Heart right ventricle (tissue), 16 donors: ENCODE measurements at regions not wholly inside any gene's neighbourhood (a gene's known extent, or its start where the extent isn't known, plus 50 kb on each side); places are given as distances from the start of the nearest gene placed in this dataset.

Experiments
- ATAC-seq, 8 donors: fragments of 200-7000 bp; cut with Tn5 transposase; one replicate each; pipeline ENCODE4 v1.9.1; 2020; ENCODE audit warnings: mild to moderate bottlenecking in 8 of 8, moderate library complexity in 8 of 8, moderate number of reproducible peaks in 1 of 8
- DNase-seq, 2 donors: peaks; one replicate each; pipeline ENCODE4 v3.0.0-alpha.2; 2020
- H3K27ac ChIP-seq, 10 donors: fragments of 200-600 bp; sonication (generic) in 2 of 10; one replicate each; pipeline versions ENCODE4 v1.5.0 to v1.8.0; 2020 to 2022; ENCODE audit warnings: mild to moderate bottlenecking in 3 of 10
- H3K27me3 ChIP-seq, 7 donors: fragments of 200-600 bp; one replicate each; pipeline ENCODE4 v1.8.0; 2021 to 2022; ENCODE audit warnings: mild to moderate bottlenecking in 2 of 7
- H3K36me3 ChIP-seq, 9 donors: fragments of 200-600 bp; sonication (generic) in 1 of 9; one replicate each; pipeline versions ENCODE4 v1.5.0 to v1.8.0; 2020 to 2022; ENCODE audit warnings: mild to moderate bottlenecking in 2 of 9
- H3K4me1 ChIP-seq, 9 donors: fragments of 200-600 bp; sonication (generic) in 1 of 9; one replicate each; pipeline versions ENCODE4 v1.5.0 to v1.8.0; 2020 to 2022; ENCODE audit warnings: mild to moderate bottlenecking in 4 of 9
- H3K4me3 ChIP-seq, 10 donors: fragments of 200-600 bp; sonication (generic) in 2 of 10; one replicate each; pipeline versions ENCODE4 v1.5.0 to v1.8.0; 2020 to 2022; ENCODE audit warnings: mild to moderate bottlenecking in 7 of 10, moderate library complexity in 2 of 10
- H3K9me3 ChIP-seq, 11 donors: fragments of 200-600 bp in 10 of 11; sonication (generic) in 2 of 11; one replicate each; pipeline versions ENCODE4 v1.5.0 to v1.8.0; 2013 to 2022; ENCODE audit warnings: mild to moderate bottlenecking in 2 of 11, control low read depth in 1 of 11, moderate library complexity in 1 of 11
- CTCF ChIP-seq, 9 donors: fragments of 200-600 bp; sonication (generic) in 2 of 9; IDR thresholded peaks; one replicate each; pipeline versions ENCODE4 v1.5.0 to v1.8.0; 2021 to 2022; ENCODE audit warnings: antibody characterized with exemption in 9 of 9, mild to moderate bottlenecking in 5 of 9, moderate library complexity in 1 of 9
- WGBS, 2 donors: extraction: QIAGEN DNeasy Blood & Tissue Kit; methylation state at CpG; one replicate each; pipeline ENCODE4 v1.1.7; 2013; ENCODE audit warnings: inconsistent platforms in 1 of 2; 5-methylcytosine and 5-hydroxymethylcytosine counted together
- intact Hi-C, 10 donors: fragments of 100-400 bp; cut with DNase I; formaldehyde crosslinking; loops; one replicate each; pipeline versions ENCODE4 v1.11.1 to v1.14.2; 2022
- donor health status: Arrhythmogenic right ventricular cardiomyopathy.
- donor health status: ischemic (EF 13 %, LVEDD 7.1; RV severe dilation, severe dysfunction).
- donor health status: healthy with polysubstance abuse.
- donor health status: DM: no; HTN: yes; CAD: no.
- donor health status: DM: no; HTN: no; CAD: no.
- donor health status: ischemic (EF 25% LVEDD 6.9; RV normal size, moderate dysfunction).
- donor health status: ischemic (EF 25% LVEDD 5.7; RV mildly dilated, moderate dysfunction).
- donor health status: healthy.
- donor health status: DM: yes; HTN: yes; CAD: no.
- donor health status: Ischemic cardiomyopathy.
- donor health status: ischemic (EF 35%, LVEDD 5.7; RV mildly dilated, moderate dysfunction).
- donor health status: nonischemic (EF 11% LVEDD 7.7; RV severe dilation, severe dysfunction).
- donor health status: DM: yes; HTN: yes; CAD: no.
- donor health status: PGD.
- donor health status: ischemic (EF 29% LVEDD 5.4; RV normal size, mild dysfunction).
- donor health status: nonischemic (EF 23%, LVEDD 6.1; RV moderate dilation, normal function).

- H3K27ac ChIP-seq = peak overlapping the region in 3 of 10 donors; percentile 15 to 75 (median 72)
- intact Hi-C loops = no loop called here
- TF ChIP-seq CTCF (IDR thresholded peaks at IDR 0.05) = no peak
- no peaks in the 10 kb centered on the region for H3K27me3 ChIP-seq
- ATAC-seq = no peak
- peaks cover 0 to 52% (median 22%) of the 10 kb centered on the region in 9 donors for H3K4me1 ChIP-seq
- WGBS, 2 donors = 85 to 96% methylated on average over 1 of the region's 1 CpG
- H3K36me3 ChIP-seq = no peaks in the 10 kb centered on the region
- H3K4me3 ChIP-seq = no peak overlapping the region
- peaks cover 0 to 7% (median 0%) of the 10 kb centered on the region in 11 donors for H3K9me3 ChIP-seq
- DNase-seq = no peak
Measured at GRCh38 chr3:64888165-64888564, 200.4 kb upstream of the ADAMTS9 start.

- H3K27ac ChIP-seq = peak overlapping the region in 6 of 10 donors; percentile 23 to 69 (median 46)
- 51 to 72% methylated on average over 3 of the region's 3 CpGs for WGBS, 2 donors
- intact Hi-C loops = no loop called here
Measured at GRCh38 chr3:64885055-64885454, 197.3 kb upstream of the ADAMTS9 start.

GRCh38 chr3:64884536-64884935 is 196.7 kb upstream of the ADAMTS9 start:
- Histone ChIP-seq H3K9me3 (peaks cover 0 to 16% (median 0%) of the 10 kb centered on the region in 11 donors), H3K27ac (peak overlapping the region in 6 of 10 donors; percentile 23 to 69 (median 46)), H3K4me1 (peaks cover 0 to 27% (median 8%) of the 10 kb centered on the region in 9 donors), H3K27me3 (no peaks in the 10 kb centered on the region), H3K4me3 (no peak overlapping the region), H3K36me3 (no peaks in the 10 kb centered on the region)
- TF ChIP-seq CTCF (IDR thresholded peaks at IDR 0.05) = no peak
- intact Hi-C loops = loop anchor here in 1 of 10 donors (1.0 kb wide), 1 partner anchor 198 kb away; no protein-coding TSS in a partner anchor
- DNase-seq = no peak
- peak in 4 of 8 donors; percentile 13 to 71 (median 41) for ATAC-seq
- WGBS, 2 donors = 30 to 41% methylated on average over 3 of the region's 3 CpGs

More at GRCh38 chr3:64885055-64885454, 197.3 kb upstream of the ADAMTS9 start:
- ATAC-seq (no peak), DNase-seq (no peak)
- H3K4me3 ChIP-seq = no peak overlapping the region
- H3K4me1 ChIP-seq = peaks cover 0 to 32% (median 12%) of the 10 kb centered on the region in 9 donors
- no peaks in the 10 kb centered on the region for H3K36me3 ChIP-seq
- peaks cover 0 to 15% (median 0%) of the 10 kb centered on the region in 11 donors for H3K9me3 ChIP-seq
- no peaks in the 10 kb centered on the region for H3K27me3 ChIP-seq
- no peak for TF ChIP-seq CTCF (IDR thresholded peaks at IDR 0.05)

- intact Hi-C loops = no loop called here
- no peak overlapping the region for H3K27ac ChIP-seq
- ATAC-seq = no peak
Measured at GRCh38 chr3:64880916-64881315, 193.1 kb upstream of the ADAMTS9 start.

More at GRCh38 chr3:64880916-64881315, 193.1 kb upstream of the ADAMTS9 start:
- no peak for TF ChIP-seq CTCF (IDR thresholded peaks at IDR 0.05)
- Histone ChIP-seq H3K9me3 (peaks cover 0 to 15% (median 0%) of the 10 kb centered on the region in 11 donors), H3K4me3 (no peak overlapping the region), H3K27me3 (no peaks in the 10 kb centered on the region), H3K4me1 (peaks cover 0 to 19% (median 8%) of the 10 kb centered on the region in 9 donors), H3K36me3 (no peaks in the 10 kb centered on the region)
- no peak for DNase-seq
